Stimulated activated naive CD8-positive, alpha-beta T cell treated with anti-CD3 and anti-CD28 coated beads, Interleukin-15, Interleukin-2, amounts not matched to agents 100 ng/mL and 50 ng/mL, for 24 hours (primary cell): ENCODE measurements at regions not wholly inside any gene's neighbourhood (a gene's known extent, or its start where the extent isn't known, plus 50 kb on each side); places are given as distances from the start of the nearest gene placed in this dataset.

Source experiments
- H3K27ac Mint-ChIP-seq: one replicate; pipeline ENCODE4 v1.8.0; 2021; ENCODE audit warnings: mild to moderate bottlenecking, mixed read lengths
- H3K27me3 Mint-ChIP-seq: one replicate; pipeline ENCODE4 v1.8.0; 2021; ENCODE audit warnings: mixed read lengths
- H3K36me3 Mint-ChIP-seq: one replicate; pipeline ENCODE4 v1.8.0; 2021; ENCODE audit warnings: low read depth, mixed read lengths
- H3K4me1 Mint-ChIP-seq: one replicate; pipeline ENCODE4 v1.8.0; 2021; ENCODE audit warnings: low read depth, mixed read lengths
- H3K4me3 Mint-ChIP-seq: one replicate; pipeline ENCODE4 v1.8.0; 2021; ENCODE audit warnings: mild to moderate bottlenecking, mixed read lengths
- H3K9me3 Mint-ChIP-seq: one replicate; pipeline ENCODE4 v1.8.0; 2021; ENCODE audit warnings: mixed read lengths

DNA sequence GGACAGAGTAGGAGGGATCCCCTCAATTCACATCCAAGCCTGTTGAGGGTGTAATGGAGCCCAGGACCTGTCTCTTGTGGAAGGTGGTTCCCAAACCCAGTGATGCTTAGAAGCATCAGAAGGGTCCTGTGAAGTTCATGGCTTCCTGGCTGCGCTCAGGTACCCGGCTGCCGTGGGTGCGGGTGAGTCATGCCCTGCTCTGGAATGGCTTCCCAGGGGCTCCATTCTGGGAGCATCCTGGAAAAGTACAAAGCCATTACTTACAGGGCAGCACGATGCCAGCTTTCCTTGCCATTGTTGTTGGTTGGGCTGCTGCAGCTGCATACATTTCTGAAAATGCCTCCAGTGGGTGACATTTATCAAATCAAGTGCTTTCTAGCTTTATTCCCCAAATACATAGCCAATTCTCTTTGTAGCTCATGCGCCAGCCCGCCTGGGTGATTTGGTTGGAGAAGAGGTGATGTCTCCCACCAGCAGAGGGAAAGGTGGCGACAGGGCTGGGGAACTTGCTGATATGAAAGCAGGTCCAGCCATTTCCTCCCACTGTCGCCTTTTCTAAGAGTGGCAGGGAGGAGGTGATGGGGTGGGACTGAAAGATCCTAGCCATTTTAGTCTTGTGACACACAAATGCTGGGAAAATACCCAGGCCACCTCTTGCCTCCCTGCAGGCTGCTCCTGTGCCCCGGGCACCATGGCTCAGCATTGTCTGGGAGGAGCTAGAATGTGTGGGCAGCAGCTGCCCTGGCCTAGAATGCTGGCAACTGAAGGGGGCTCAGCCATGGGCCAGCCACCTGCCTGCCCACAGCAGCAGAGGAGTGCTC is 65.9 kb upstream of the HPCAL1 start:
- Mint-ChIP-seq H3K4me3 (no peak overlapping the region), H3K36me3 (no peaks in the 10 kb centered on the region), H3K27me3 (no peaks in the 10 kb centered on the region), H3K27ac (no peak overlapping the region), H3K4me1 (no peaks in the 10 kb centered on the region), H3K9me3 (peaks cover 5% of the 10 kb centered on the region)

DNA sequence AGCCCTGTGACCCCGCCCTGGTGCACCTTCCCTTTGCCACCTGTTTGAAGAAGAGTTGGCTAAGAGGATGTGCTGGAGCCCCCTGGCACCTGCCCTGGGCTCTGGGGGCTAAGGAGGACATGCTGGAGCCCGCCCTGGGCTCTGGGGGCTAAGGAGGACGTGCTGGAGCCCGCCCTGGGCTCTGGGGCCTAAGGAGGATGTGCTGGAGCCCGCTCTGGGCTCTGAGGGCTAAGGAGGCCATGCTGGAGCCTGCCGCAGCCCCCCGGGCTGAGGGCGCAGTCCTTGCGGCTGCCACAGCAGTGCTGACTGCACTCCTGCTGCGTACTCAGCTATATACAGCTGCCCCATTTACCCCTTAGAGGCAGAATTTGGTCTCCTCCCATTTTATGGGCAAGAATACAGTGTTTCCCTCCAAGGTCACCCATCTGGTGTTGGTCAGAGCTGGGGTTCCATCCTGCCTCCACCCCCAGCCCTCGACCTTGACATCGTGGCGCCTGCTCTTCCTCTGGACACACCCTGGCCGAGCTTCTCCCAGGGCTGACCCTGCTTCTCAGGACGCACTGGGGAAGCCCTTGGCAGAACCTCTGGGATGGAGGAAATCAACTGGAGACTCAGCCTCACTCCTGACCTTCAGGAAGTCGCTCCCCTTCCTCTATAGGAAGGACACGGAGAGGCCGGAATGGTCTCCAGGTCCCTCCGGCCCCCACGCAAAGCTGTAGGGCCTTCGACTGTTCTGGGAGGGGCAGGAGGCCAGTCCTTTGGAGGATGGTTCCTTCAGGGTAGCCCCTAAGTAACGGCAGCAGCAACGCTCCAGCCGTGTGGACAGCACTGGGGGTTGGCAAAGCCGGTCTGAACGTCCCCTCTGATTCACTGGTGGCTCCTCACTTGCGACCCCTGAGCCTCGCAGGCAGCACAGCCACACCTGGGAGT is 65.0 kb upstream of the HPCAL1 start:
- no peaks in the 10 kb centered on the region for H3K27me3 Mint-ChIP-seq
- H3K9me3 Mint-ChIP-seq: peaks cover 5% of the 10 kb centered on the region
- no peaks in the 10 kb centered on the region for H3K36me3 Mint-ChIP-seq
- no peaks in the 10 kb centered on the region for H3K4me1 Mint-ChIP-seq
- no peak overlapping the region for H3K27ac Mint-ChIP-seq
- H3K4me3 Mint-ChIP-seq: no peak overlapping the region

DNA sequence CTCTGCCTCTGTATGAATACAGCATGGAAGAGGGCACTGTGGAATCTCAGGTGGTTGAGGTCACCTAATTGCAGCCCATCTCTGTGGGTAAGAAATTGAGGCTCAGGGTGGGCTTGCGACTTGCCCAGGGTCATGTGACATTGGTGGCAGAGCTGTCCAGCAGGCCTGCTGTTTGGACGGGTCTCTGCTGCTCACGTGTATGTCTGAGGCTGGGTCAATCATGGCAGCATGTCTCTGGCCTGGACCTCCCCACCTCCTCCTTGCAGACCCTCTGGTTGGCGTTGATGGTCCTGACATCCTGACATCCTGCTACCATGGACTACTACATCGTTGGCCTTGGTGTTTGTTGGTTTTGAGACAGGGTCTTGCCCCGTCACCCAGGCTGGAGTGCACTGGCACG is 64.3 kb upstream of the HPCAL1 start:
- no peak overlapping the region for H3K4me3 Mint-ChIP-seq

DNA sequence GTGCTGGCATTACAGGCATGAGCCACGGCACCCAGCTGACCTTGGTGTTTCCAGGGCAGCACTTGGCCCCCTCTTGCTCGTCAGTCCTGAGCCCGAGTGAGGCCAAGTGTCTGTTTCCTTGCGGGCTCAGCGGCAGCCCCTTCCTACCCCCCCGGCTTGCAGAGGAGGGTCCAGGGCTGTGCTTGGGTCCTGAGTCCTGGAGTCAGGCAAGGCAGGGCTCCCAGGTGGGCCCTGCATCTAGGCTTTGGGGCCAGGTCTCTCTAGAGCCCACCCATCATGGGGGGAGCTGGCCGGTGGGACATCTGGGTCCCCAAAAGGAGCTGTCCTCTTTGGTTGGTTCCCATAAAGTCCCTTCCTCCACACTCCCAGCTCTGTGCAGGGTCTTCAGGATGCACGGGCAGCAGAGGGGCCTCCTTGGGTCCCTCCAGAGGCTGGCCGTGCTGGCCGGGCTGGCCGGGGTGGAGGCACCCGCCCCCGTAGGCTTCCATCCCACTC is 63.7 kb upstream of the HPCAL1 start:
- no peaks in the 10 kb centered on the region for H3K36me3 Mint-ChIP-seq
- no peak overlapping the region for H3K4me3 Mint-ChIP-seq
- H3K27me3 Mint-ChIP-seq: no peaks in the 10 kb centered on the region
- H3K4me1 Mint-ChIP-seq: no peaks in the 10 kb centered on the region
- no peak overlapping the region for H3K27ac Mint-ChIP-seq
- H3K9me3 Mint-ChIP-seq: no peaks in the 10 kb centered on the region

More for the DNA sequence above, 64.3 kb upstream of the HPCAL1 start:
- Mint-ChIP-seq H3K27me3 (no peaks in the 10 kb centered on the region), H3K4me1 (no peaks in the 10 kb centered on the region), H3K36me3 (no peaks in the 10 kb centered on the region), H3K9me3 (peaks cover under 1% of the 10 kb centered on the region), H3K27ac (no peak overlapping the region)

DNA sequence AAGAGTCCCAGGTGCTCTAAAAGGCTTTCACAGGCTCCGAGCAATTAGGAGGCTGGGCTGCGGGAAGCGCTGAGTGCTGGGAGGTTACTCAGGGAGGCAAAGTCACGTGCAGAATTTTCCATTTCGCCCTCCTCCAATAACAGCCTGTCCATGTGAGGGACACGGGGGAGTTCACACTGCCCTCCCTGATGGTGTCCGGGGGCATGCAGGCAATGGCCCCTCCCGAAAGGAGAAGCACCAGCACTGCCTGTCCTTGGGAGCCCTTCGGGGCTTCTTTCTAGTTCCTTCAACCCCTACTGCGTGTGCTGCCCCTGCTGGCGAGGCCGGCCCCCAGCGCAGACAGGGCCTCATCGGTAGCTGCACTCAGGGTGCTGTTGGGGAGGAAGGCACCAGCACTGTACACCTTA is 63.1 kb upstream of the HPCAL1 start:
- Mint-ChIP-seq H3K4me3 (no peak overlapping the region), H3K9me3 (no peaks in the 10 kb centered on the region), H3K4me1 (no peaks in the 10 kb centered on the region), H3K36me3 (no peaks in the 10 kb centered on the region), H3K27ac (no peak overlapping the region), H3K27me3 (no peaks in the 10 kb centered on the region)

DNA sequence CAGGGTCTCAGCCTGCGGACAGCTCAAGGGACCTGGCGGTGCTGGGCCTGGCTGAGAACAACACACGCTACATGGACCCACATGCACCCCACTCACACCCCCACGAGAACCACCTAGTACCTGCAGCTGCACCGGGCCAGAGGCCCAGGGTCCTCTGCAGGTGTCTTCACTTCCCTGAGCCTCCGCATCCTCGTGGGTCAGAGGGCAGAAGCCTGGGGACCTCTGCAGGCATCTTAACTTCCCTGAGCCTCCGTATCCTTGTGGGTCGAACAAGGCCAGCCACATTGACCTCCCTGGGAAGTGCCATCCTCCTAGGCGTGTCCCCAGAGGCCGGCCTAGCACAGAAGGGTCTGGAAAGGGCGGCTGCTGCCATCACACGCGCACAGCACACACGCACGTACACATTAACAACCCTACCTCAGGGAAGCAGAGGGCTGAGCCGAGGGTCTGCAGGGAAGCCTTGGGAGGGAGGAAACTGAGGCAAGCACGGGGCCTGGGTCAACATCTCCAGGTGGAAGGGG is 62.5 kb upstream of the HPCAL1 start:
- H3K4me1 Mint-ChIP-seq: no peaks in the 10 kb centered on the region
- no peaks in the 10 kb centered on the region for H3K9me3 Mint-ChIP-seq
- no peaks in the 10 kb centered on the region for H3K27me3 Mint-ChIP-seq
- H3K36me3 Mint-ChIP-seq: no peaks in the 10 kb centered on the region
- no peak overlapping the region for H3K27ac Mint-ChIP-seq
- H3K4me3 Mint-ChIP-seq: no peak overlapping the region

DNA sequence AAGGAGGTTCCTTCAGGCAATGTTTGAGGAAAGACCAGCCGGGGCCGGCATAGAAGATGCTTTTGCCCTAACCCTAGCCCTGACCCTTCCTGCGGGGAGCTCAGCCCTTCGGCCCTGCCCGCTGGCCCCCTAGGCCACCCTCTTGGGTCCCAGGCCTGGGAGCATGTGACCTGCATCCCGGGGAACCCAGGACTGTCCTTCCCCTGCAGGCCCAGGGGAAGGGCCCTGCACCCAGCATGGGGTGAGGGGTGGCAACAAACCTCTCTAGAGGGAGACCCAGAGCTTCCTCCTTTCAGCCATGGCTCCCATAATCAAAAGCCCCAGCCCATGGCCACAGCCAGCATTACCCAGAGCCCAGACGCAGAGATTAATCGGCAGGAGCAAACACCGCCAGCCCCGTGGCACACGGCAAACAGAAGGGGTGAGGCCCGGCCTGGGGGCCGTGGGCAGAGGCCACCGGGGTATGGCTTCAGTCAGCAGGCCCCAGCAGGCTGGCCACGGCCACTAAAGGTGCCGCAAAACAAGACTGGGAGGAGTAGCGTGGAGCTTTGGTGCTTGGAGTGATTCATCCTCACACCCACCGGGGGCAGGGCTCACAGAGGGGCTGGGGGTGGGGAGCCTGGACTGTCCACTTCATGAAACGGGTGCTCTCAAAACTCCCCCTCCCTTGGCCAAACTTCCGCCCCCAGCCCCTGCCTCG is 61.6 kb upstream of the HPCAL1 start:
- Mint-ChIP-seq H3K36me3 (no peaks in the 10 kb centered on the region), H3K27me3 (no peaks in the 10 kb centered on the region), H3K27ac (no peak overlapping the region), H3K9me3 (no peaks in the 10 kb centered on the region), H3K4me1 (no peaks in the 10 kb centered on the region), H3K4me3 (no peak overlapping the region)

DNA sequence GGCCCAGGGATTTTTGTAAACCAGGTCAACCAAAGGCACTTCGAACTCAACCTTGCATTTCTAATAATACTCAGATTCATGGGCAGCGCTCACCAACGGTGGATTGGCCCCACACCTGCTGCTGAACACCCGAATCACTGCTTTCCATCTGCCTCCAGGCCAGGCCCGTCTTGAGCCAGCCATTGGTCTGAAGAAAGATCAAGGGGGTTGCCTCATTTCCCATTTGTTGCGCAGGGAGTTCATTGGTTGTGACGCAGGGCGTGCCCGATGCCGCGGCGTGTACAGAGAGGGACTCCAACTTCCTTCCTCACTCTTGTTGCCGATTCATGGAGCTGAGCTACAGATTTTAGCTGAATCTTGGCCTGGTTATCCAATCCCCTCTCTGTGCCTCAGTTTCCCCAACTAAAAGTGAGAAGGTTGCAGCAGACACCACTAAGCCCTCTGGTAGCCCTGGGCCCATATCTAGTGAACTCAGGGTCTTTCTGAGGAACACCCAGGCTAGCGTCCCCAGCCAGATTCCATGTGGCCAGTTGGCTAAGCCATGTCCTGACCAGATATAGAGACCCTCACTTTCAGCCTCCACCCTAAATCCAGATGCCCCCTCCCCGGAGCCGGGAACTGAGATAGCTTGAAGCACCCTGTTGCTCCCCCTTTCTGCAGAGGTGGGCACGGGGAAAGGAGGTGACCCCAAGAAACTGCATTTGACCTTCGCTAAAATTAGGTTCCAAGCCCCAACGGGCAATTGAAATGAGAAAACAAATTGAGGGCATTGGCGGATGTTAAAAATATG is 60.9 kb upstream of the HPCAL1 start:
- H3K27me3 Mint-ChIP-seq: no peaks in the 10 kb centered on the region
- no peaks in the 10 kb centered on the region for H3K36me3 Mint-ChIP-seq
- no peaks in the 10 kb centered on the region for H3K9me3 Mint-ChIP-seq
- H3K4me1 Mint-ChIP-seq: no peaks in the 10 kb centered on the region
- no peak overlapping the region for H3K27ac Mint-ChIP-seq
- no peak overlapping the region for H3K4me3 Mint-ChIP-seq

DNA sequence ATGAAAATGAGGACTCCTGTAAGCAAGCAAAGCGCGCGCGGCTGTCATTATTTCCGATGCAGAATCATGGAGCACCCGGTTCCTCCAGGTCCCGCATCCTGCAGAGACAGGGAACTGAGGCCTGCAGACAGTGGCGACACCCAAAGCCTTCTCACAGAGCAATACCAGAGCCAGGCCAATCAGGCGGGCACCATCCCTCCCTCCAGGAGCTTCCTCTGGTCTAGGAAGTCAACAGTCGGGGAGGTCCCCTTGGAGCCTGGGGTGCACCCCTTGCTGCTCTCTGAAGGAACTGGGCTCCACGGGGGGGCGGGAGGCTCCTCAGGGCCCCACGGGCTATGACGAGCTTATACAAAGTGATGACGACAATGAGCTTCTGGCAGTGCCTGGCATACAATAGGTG is 60.3 kb upstream of the HPCAL1 start:
- Mint-ChIP-seq H3K36me3 (no peaks in the 10 kb centered on the region), H3K27ac (no peak overlapping the region), H3K4me1 (no peaks in the 10 kb centered on the region), H3K27me3 (no peaks in the 10 kb centered on the region), H3K4me3 (no peak overlapping the region), H3K9me3 (no peaks in the 10 kb centered on the region)

DNA sequence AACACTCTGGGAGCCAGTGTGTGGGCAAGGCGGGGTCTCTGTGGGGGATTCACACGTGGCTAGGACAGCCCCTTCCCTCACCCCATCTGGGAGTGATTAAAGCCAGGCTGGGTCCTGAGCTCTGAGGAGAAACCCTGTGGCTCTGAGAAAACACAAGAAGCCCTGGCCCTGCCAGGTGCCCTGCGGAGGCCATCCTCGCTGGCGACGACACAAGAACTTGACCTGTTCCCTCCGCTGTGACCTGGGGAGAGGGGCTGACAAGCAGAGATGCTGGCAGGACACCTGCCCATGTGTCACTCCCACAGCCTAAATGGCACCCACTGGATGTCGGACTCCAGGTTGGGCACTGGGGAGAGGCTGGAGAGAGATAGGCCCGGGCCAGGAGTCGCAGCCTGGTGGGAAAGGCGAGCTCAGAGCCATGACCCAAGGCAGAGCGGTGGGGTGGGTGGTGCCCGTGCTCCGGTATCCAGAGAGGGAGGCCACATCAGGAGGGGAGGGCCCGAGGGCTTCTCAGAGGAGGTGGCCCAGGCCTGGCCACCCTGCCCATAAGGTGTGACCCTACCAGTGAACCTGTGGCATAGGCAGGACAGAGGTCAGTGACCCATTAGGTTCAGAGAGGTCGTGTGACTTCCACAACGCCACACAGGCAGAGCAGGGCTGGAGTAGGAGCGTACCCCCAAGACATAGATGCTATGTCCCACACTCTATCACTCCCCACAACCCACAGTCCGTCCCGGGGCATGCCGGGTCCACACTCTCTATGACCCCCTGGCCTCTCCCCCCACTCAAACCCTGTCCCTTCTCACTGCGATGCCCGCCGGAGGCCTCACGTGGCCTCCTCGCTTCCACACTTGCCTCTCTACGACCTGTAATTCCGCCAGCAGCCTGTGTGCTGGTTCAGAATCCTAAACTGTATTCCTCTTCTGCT is 59.4 kb upstream of the HPCAL1 start:
- no peaks in the 10 kb centered on the region for H3K4me1 Mint-ChIP-seq
- no peaks in the 10 kb centered on the region for H3K36me3 Mint-ChIP-seq
- no peak overlapping the region for H3K27ac Mint-ChIP-seq
- no peaks in the 10 kb centered on the region for H3K27me3 Mint-ChIP-seq
- H3K9me3 Mint-ChIP-seq: no peaks in the 10 kb centered on the region
- no peak overlapping the region for H3K4me3 Mint-ChIP-seq

DNA sequence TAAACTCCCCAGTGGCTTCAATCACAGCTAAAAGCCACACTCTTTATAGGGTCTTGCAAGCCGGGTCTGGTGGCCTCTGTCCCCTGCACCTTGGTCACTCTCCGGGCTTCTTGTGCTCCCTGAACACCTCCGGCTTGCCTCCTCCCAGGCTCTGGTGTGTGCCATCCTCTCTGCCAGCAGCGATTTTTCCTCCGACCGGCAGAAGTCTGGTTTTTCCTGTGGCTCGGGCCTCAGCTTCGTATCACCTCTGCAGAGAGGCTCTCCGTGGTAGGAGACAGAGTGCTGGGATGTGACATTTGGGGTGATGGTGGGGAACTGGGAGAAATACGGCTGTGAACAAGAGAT is 58.8 kb upstream of the HPCAL1 start:
- Mint-ChIP-seq H3K36me3 (no peaks in the 10 kb centered on the region), H3K4me1 (no peaks in the 10 kb centered on the region), H3K4me3 (no peak overlapping the region), H3K27me3 (no peaks in the 10 kb centered on the region), H3K9me3 (no peaks in the 10 kb centered on the region), H3K27ac (no peak overlapping the region)

DNA sequence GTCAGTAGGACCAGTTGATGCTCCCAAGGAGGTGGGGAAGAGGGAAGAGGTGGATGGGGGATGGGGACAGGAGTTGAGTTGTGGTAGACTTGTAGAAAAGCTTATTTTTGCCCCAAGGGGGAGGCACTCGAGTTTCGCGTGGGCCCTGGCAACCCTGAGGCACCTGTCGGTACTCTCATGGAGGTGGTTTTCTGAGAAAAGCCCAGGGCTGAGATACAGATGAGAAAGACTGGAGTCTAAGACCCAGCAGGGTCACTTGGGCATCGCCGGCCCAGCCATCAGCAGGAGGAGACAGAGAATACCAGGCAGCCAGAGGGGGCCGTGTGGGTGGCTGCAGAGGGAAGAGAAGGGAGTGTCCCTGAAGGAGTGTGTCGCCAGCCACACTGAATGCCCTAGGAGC is 57.7 kb upstream of the HPCAL1 start:
- Mint-ChIP-seq H3K4me3 (no peak overlapping the region), H3K9me3 (peaks cover under 1% of the 10 kb centered on the region), H3K27me3 (no peaks in the 10 kb centered on the region), H3K27ac (no peak overlapping the region), H3K36me3 (no peaks in the 10 kb centered on the region), H3K4me1 (no peaks in the 10 kb centered on the region)

DNA sequence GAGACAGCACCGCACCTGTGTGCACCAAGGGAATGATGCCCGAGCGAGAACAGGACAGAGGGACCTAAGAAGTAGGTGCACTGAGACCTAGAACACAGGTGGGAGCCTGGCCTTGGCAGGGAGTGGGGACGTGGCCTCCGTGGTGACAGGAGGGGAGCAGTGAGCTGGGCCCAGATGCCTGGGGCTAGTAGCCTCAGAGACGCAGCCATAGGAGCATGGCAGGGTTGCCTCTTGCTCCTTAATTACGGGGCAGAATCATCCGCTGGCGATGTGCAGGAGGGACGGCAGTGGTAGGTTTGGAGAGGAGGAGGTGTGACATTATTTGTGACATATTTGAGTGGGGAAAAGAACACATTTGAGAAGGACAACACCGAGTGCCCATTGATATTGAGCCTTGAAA is 57.0 kb upstream of the HPCAL1 start:
- Mint-ChIP-seq H3K9me3 (peaks cover 7% of the 10 kb centered on the region), H3K27ac (no peak overlapping the region), H3K4me1 (no peaks in the 10 kb centered on the region), H3K4me3 (no peak overlapping the region), H3K27me3 (no peaks in the 10 kb centered on the region), H3K36me3 (no peaks in the 10 kb centered on the region)
